ENCODE measurements at regions not wholly inside any gene's neighbourhood (a gene's known extent, or its start where the extent isn't known, plus 50 kb on each side); places are given as distances from the start of the nearest gene placed in this dataset.
"Not testable (repeated sequence)": the region's sequence is repeated elsewhere in the genome, so short reads cannot be mapped to it uniquely, and the experiment has no call there.

- DNase-seq (ENCODE audit: low read depth), result no peak
These were observed 489.3 kb upstream of the RORB start for GRCh38 chr9:74007833-74008232.

- no peak for DNase-seq (ENCODE audit: low read depth)
These were observed 481.1 kb upstream of the RORB start for GRCh38 chr9:74016004-74016403.

- peak; percentile 34 for DNase-seq (ENCODE audit: low read depth)
These were observed 471.7 kb upstream of the RORB start for GRCh38 chr9:74025402-74025925.

- DNase-seq (ENCODE audit: low read depth), result no peak
These were observed 464.7 kb upstream of the RORB start for GRCh38 chr9:74032421-74032820.

GRCh38 chr9:74035786-74036185 is 461.3 kb upstream of the RORB start:
- DNase-seq (ENCODE audit: low read depth), result no peak

- DNase-seq (ENCODE audit: low read depth), result no peak
These were observed 460.4 kb upstream of the RORB start for GRCh38 chr9:74036549-74037231.

GRCh38 chr9:74037274-74037673 is 459.9 kb upstream of the RORB start:
- no peak for DNase-seq (ENCODE audit: low read depth)

- no peak for DNase-seq (ENCODE audit: low read depth)
These were observed 455.5 kb upstream of the RORB start for GRCh38 chr9:74041588-74041987.

GRCh38 chr9:74044844-74045243 is 452.3 kb upstream of the RORB start:
- DNase-seq (ENCODE audit: low read depth), result no peak

- no peak for DNase-seq (ENCODE audit: low read depth)
These were observed 441.1 kb upstream of the RORB start for GRCh38 chr9:74056023-74056422.

- not testable (repeated sequence) for DNase-seq (ENCODE audit: low read depth)
These were observed 440.1 kb upstream of the RORB start for GRCh38 chr9:74057051-74057450.

GRCh38 chr9:74064702-74065101 is 432.4 kb upstream of the RORB start:
- no peak for DNase-seq (ENCODE audit: low read depth)

GRCh38 chr9:74066128-74066527 is 431.0 kb upstream of the RORB start:
- no peak for DNase-seq (ENCODE audit: low read depth)

GRCh38 chr9:74066605-74067004 is 430.5 kb upstream of the RORB start:
- no peak for DNase-seq (ENCODE audit: low read depth)

- no peak for DNase-seq (ENCODE audit: low read depth)
These were observed 425.6 kb upstream of the RORB start for GRCh38 chr9:74071502-74071901.

- no peak for DNase-seq (ENCODE audit: low read depth)
These were observed 423.2 kb upstream of the RORB start for GRCh38 chr9:74073897-74074296.

- DNase-seq (ENCODE audit: low read depth), result peak; percentile 16
These were observed 418.5 kb upstream of the RORB start for GRCh38 chr9:74078647-74079046.

- not testable (repeated sequence) for DNase-seq (ENCODE audit: low read depth)
These were observed 416.5 kb upstream of the RORB start for GRCh38 chr9:74080652-74081051.

- DNase-seq (ENCODE audit: low read depth), result no peak
These were observed 413.3 kb upstream of the RORB start for GRCh38 chr9:74083681-74084433.

- DNase-seq (ENCODE audit: low read depth), result not testable (repeated sequence)
These were observed 411.6 kb upstream of the RORB start for GRCh38 chr9:74085384-74086037.

- DNase-seq (ENCODE audit: low read depth), result not testable (repeated sequence)
These were observed 406.2 kb upstream of the RORB start for GRCh38 chr9:74090921-74091320.

- no peak for DNase-seq (ENCODE audit: low read depth)
These were observed 404.7 kb upstream of the RORB start for GRCh38 chr9:74092491-74092834.

- not testable (repeated sequence) for DNase-seq (ENCODE audit: low read depth)
These were observed 403.1 kb upstream of the RORB start for GRCh38 chr9:74094037-74094436.

Data from EH (cell line).